H9 (cell line): ENCODE measurements at regions not wholly inside any gene's neighbourhood (a gene's known extent, or its start where the extent isn't known, plus 50 kb on each side); places are given as distances from the start of the nearest gene placed in this dataset.

ENCODE experiments used
- DNase-seq: peaks from one replicate; pipeline ENCODE4 v3.0.0-alpha.2; 2017
- H2AFZ ChIP-seq: one replicate; pipeline ENCODE4 v1.6.1; 2013; ENCODE audit warnings: mild to moderate bottlenecking, low read length, control low read depth, moderate library complexity
- H2AK5ac ChIP-seq: 2 replicates; pipeline ENCODE4 v1.6.1; 2013; ENCODE audit warnings: low read length, control low read depth, mixed read lengths; ENCODE audit not compliant: insufficient read length
- H2BK120ac ChIP-seq: one replicate; pipeline ENCODE4 v1.6.1; 2013; ENCODE audit warnings: low read depth, mild to moderate bottlenecking, low read length, control low read depth, inconsistent platforms; ENCODE audit not compliant: poor library complexity, severe bottlenecking
- H2BK12ac ChIP-seq: 2 replicates; pipeline ENCODE4 v1.6.1; 2013; ENCODE audit warnings: low read length, control low read depth, mixed read lengths, low read depth; ENCODE audit not compliant: insufficient read length
- H2BK15ac ChIP-seq: 2 replicates; pipeline ENCODE4 v1.6.1; 2013; ENCODE audit warnings: low read depth, low read length, control low read depth
- H2BK20ac ChIP-seq: one replicate; pipeline ENCODE4 v1.6.1; 2013; ENCODE audit warnings: low read depth, mild to moderate bottlenecking, low read length, control low read depth, inconsistent platforms; ENCODE audit not compliant: poor library complexity, severe bottlenecking
- H2BK5ac ChIP-seq: 2 replicates; pipeline ENCODE4 v1.6.1; 2013; ENCODE audit warnings: low read length, control low read depth, mixed read lengths; ENCODE audit not compliant: insufficient read length
- H3K14ac ChIP-seq: 2 replicates; pipeline ENCODE4 v1.6.1; 2013; ENCODE audit warnings: low read length, control low read depth; ENCODE audit not compliant: insufficient read depth
- H3K18ac ChIP-seq: 2 replicates; pipeline ENCODE4 v1.6.1; 2013; ENCODE audit warnings: low read depth, mild to moderate bottlenecking, mixed read lengths, low read length, control low read depth; ENCODE audit not compliant: insufficient read length
- H3K23ac ChIP-seq: 2 replicates; pipeline ENCODE4 v1.6.1; 2013; ENCODE audit warnings: low read length, control low read depth, mixed read lengths, low read depth; ENCODE audit not compliant: insufficient read length
- H3K23me2 ChIP-seq: 2 replicates; pipeline ENCODE4 v1.6.1; 2013; ENCODE audit warnings: low read depth, mild to moderate bottlenecking, mixed read lengths, low read length, control low read depth; ENCODE audit not compliant: insufficient read length, poor library complexity, severe bottlenecking
- H3K27ac ChIP-seq: 2 replicates; pipeline ENCODE4 v1.5.1; 2013; ENCODE audit warnings: low read length, control low read depth, mixed read lengths, low read depth; ENCODE audit not compliant: insufficient read length
- H3K27me3 ChIP-seq: 2 replicates; pipeline ENCODE4 v1.6.1; 2013; ENCODE audit warnings: low read length, control low read depth, inconsistent platforms; ENCODE audit not compliant: insufficient read depth
- H3K4ac ChIP-seq: 2 replicates; pipeline ENCODE4 v1.6.1; 2013; ENCODE audit warnings: low read depth, mild to moderate bottlenecking, control low read depth, inconsistent platforms, low read length, moderate library complexity
- H3K4me1 ChIP-seq: 2 replicates; pipeline ENCODE4 v1.6.1; 2013; ENCODE audit warnings: low read length, control low read depth, inconsistent platforms; ENCODE audit not compliant: insufficient read depth
- H3K4me2 ChIP-seq: 2 replicates; pipeline ENCODE4 v1.6.1; 2013; ENCODE audit warnings: low read length, control low read depth, mixed read lengths; ENCODE audit not compliant: insufficient read length, insufficient read depth
- H3K56ac ChIP-seq: 2 replicates; pipeline ENCODE4 v1.6.1; 2013; ENCODE audit warnings: low read depth, mild to moderate bottlenecking, mixed read lengths, low read length, control low read depth; ENCODE audit not compliant: insufficient read length
- H3K79me1 ChIP-seq: 2 replicates; pipeline ENCODE4 v1.6.1; 2013; ENCODE audit warnings: low read depth, mild to moderate bottlenecking, moderate library complexity, low read length, control low read depth, inconsistent platforms; ENCODE audit not compliant: insufficient read depth, poor library complexity, severe bottlenecking
- H3K79me2 ChIP-seq: 2 replicates; pipeline ENCODE4 v1.6.1; 2013; ENCODE audit warnings: low read length, control low read depth, inconsistent platforms; ENCODE audit not compliant: insufficient read depth
- H3K9ac ChIP-seq: 2 replicates; pipeline ENCODE4 v1.6.1; 2013; ENCODE audit warnings: low read length, control low read depth, mixed read lengths; ENCODE audit not compliant: insufficient read length; ENCODE audit errors: extremely low read depth
- H3K9me3 ChIP-seq: one replicate; pipeline ENCODE4 v1.6.1; 2013; ENCODE audit warnings: low read depth, low read length, inconsistent platforms; ENCODE audit not compliant: control insufficient read depth
- H3T11ph ChIP-seq: one replicate; pipeline ENCODE4 v1.6.1; 2013; ENCODE audit warnings: mild to moderate bottlenecking, low read length, control low read depth, inconsistent platforms
- H4K20me1 ChIP-seq: one replicate; pipeline ENCODE4 v1.6.1; 2013; ENCODE audit not compliant: control insufficient read depth, insufficient read length, insufficient read depth
- H4K5ac ChIP-seq: 2 replicates; pipeline ENCODE4 v1.6.1; 2013; ENCODE audit warnings: low read depth, mild to moderate bottlenecking, mixed read lengths, low read length, control low read depth; ENCODE audit not compliant: insufficient read length
- H4K8ac ChIP-seq: replicated peaks from 2 replicates; pipeline ENCODE4 v1.6.1; 2013; ENCODE audit warnings: low read length, control low read depth, mixed read lengths, low read depth; ENCODE audit not compliant: insufficient read length
- H4K91ac ChIP-seq: 2 replicates; pipeline ENCODE4 v1.6.1; 2013; ENCODE audit warnings: low read depth, mild to moderate bottlenecking, moderate library complexity, mixed read lengths, low read length, control low read depth; ENCODE audit not compliant: insufficient read length
- H3K27ac Mint-ChIP-seq, 3 experiments: 2 replicates in 2 of 3; 3 replicates in 1 of 3; pipeline ENCODE4 v1.8.0; 2020 to 2021; ENCODE audit warnings: mixed read lengths in 3 of 3, mild to moderate bottlenecking in 1 of 3, moderate library complexity in 1 of 3
- H3K27me3 Mint-ChIP-seq: 2 replicates; pipeline ENCODE4 v1.8.0; 2021; ENCODE audit warnings: low read depth, mild to moderate bottlenecking, moderate library complexity, mixed read lengths
- H3K36me3 Mint-ChIP-seq, 3 experiments: 2 replicates in 2 of 3; 3 replicates in 1 of 3; pipeline ENCODE4 v1.8.0; 2020 to 2021; ENCODE audit warnings: low read depth in 3 of 3, mixed read lengths in 3 of 3; ENCODE audit not compliant: insufficient read depth in 1 of 3
- H3K4me1 Mint-ChIP-seq, 2 experiments: 2 replicates each; pipeline ENCODE4 v1.8.0; 2020; ENCODE audit warnings: mixed read lengths in 2 of 2
- H3K4me3 Mint-ChIP-seq, 2 experiments: 2 replicates in 1 of 2; 3 replicates in 1 of 2; pipeline ENCODE4 v1.8.0; 2020 to 2021; ENCODE audit warnings: mild to moderate bottlenecking in 2 of 2, mixed read lengths in 2 of 2, moderate library complexity in 1 of 2
- H3K9me3 Mint-ChIP-seq, 2 experiments: 2 replicates in 1 of 2; 3 replicates in 1 of 2; pipeline ENCODE4 v1.8.0; 2020; ENCODE audit warnings: mild to moderate bottlenecking in 2 of 2, mixed read lengths in 2 of 2, moderate library complexity in 1 of 2
- CTCF ChIP-seq: fragments of 200-600 bp; sonication (generic); conservative IDR thresholded peaks from 3 replicates; pipeline ENCODE4 v1.8.0; 2021; ENCODE audit warnings: antibody characterized with exemption, mild to moderate bottlenecking
- WGBS: extraction: QIAGEN DNeasy Blood & Tissue Kit; methylation state at CpG from one replicate; pipeline ENCODE4 v1.1.7; 2013; ENCODE audit warnings: missing lambda C conversion rate, low lambda C conversion rate, mixed read lengths; ENCODE audit not compliant: insufficient read length; ENCODE audit errors: extremely low coverage; 5-methylcytosine and 5-hydroxymethylcytosine counted together

- H3K4me3 Mint-ChIP-seq, result no peak overlapping the region
- H3K23me2 ChIP-seq, result no peaks in the 10 kb centered on the region
- H3K9me3 ChIP-seq, result no peaks in the 10 kb centered on the region
- H2BK120ac ChIP-seq, result no peak overlapping the region
- no peaks in the 10 kb centered on the region for H3K36me3 Mint-ChIP-seq
- H3K9ac ChIP-seq, result no peak overlapping the region
- H3K79me2 ChIP-seq, result no peaks in the 10 kb centered on the region
- no peak overlapping the region for H3K14ac ChIP-seq
- no peak overlapping the region for H3K18ac ChIP-seq
- no peak overlapping the region for H3K23ac ChIP-seq
- no peak overlapping the region for H2BK20ac ChIP-seq
- no peak overlapping the region for H3K27ac Mint-ChIP-seq
- no peak overlapping the region for H3T11ph ChIP-seq
- H3K9me3 Mint-ChIP-seq, result no peaks in the 10 kb centered on the region
- no peaks in the 10 kb centered on the region for H3K79me1 ChIP-seq
- no peak overlapping the region for H2AK5ac ChIP-seq
- no peak overlapping the region for H2BK12ac ChIP-seq
- H3K27me3 ChIP-seq, result no peaks in the 10 kb centered on the region
- no peak overlapping the region for H2AFZ ChIP-seq
- no peak for DNase-seq
- no peak overlapping the region for H3K56ac ChIP-seq
- H4K20me1 ChIP-seq, result no peaks in the 10 kb centered on the region
- H3K4me1 ChIP-seq, result no peaks in the 10 kb centered on the region; the same call in 1 of the 2 replicates
- no peak overlapping the region for H3K4me2 ChIP-seq
- no CpG with 5 or more reads among the region's 3 CpGs for WGBS
- H2BK5ac ChIP-seq, result no peak overlapping the region
- H4K91ac ChIP-seq, result no peak overlapping the region
- no peak overlapping the region for H3K27ac ChIP-seq
- peaks cover 5 to 8% of the 10 kb centered on the region in 2 experiments; a peak in 3 of 4 replicates for H3K4me1 Mint-ChIP-seq
- no peak overlapping the region for H4K5ac ChIP-seq
- no peaks in the 10 kb centered on the region for H3K27me3 Mint-ChIP-seq
- TF ChIP-seq CTCF, result no peak
- no peak overlapping the region for H4K8ac ChIP-seq
- no peak overlapping the region for H2BK15ac ChIP-seq
- H3K4ac ChIP-seq, result no peak overlapping the region
Measured at GRCh38 chr7:131164025-131164925, 163.4 kb upstream of the MKLN1 start.
